Endothelial cell of umbilical vein (primary cell): ENCODE measurements at regions not wholly inside any gene's neighbourhood (a gene's known extent, or its start where the extent isn't known, plus 50 kb on each side); places are given as distances from the start of the nearest gene placed in this dataset.

Experiments
- BruUV-seq: library from RNA; stranded (reverse); fragments of 400-500 nt; replicated peaks from 2 replicates; lab custom pipeline; 2021; lab: Mats Ljungman, UMichigan
- CTCF ChIA-PET: fragments of 300-600, 350-600 bp; sonication (Branson Sonifier 250); formaldehyde crosslinking; loops from one replicate; lab custom pipeline; 2021; ENCODE audit warnings: antibody characterized with exemption, inconsistent platforms; lab: Charles Lee
- POLR2A ChIA-PET: fragments of 300-600, 350-600 bp; sonication (Branson Sonifier 250); formaldehyde crosslinking; loops from one replicate; lab custom pipeline; 2021; ENCODE audit warnings: antibody characterized with exemption, inconsistent platforms; lab: Charles Lee
- DNase-seq: peaks from one replicate; pipeline ENCODE4 v3.0.0-alpha.2; 2011; ENCODE audit warnings: low read depth, low spot score
- FAIRE-seq: peaks from 2 replicates; lab custom pipeline; 2011; peaks lifted over from hg19 to GRCh38; lab: Jason Lieb, UNC
- H2AFZ ChIP-seq: 2 replicates; pipeline ENCODE4 v1.6.0; 2012; ENCODE audit warnings: low read depth, low read length, control low read depth, inconsistent platforms
- H3K27ac ChIP-seq: 2 replicates; pipeline ENCODE4 v1.5.1; 2011; ENCODE audit warnings: low read depth, mild to moderate bottlenecking, control low read depth, low read length, moderate library complexity; ENCODE audit not compliant: insufficient read depth
- H3K27me3 ChIP-seq, 2 experiments: 2 replicates each; pipeline versions ENCODE4 v1.6.0 to v1.6.1; 2011; ENCODE audit warnings: low read length in 2 of 2, mixed read lengths in 1 of 2; ENCODE audit not compliant: control insufficient read depth in 2 of 2, insufficient read depth in 2 of 2
- H3K36me3 ChIP-seq, 2 experiments: 2 replicates in 1 of 2; 3 replicates in 1 of 2; pipeline ENCODE4 v1.5.1; 2011; ENCODE audit warnings: low read length in 2 of 2, mild to moderate bottlenecking in 1 of 2, moderate library complexity in 1 of 2; ENCODE audit not compliant: control insufficient read depth in 2 of 2, insufficient read depth in 2 of 2; ENCODE audit errors: extremely low read depth in 1 of 2
- H3K4me1 ChIP-seq: 3 replicates; pipeline ENCODE4 v1.5.1; 2011; ENCODE audit warnings: mild to moderate bottlenecking, low read length; ENCODE audit not compliant: control insufficient read depth, insufficient read depth; ENCODE audit errors: extremely low read depth
- H3K4me2 ChIP-seq: 2 replicates; pipeline ENCODE4 v1.6.1; 2011; ENCODE audit warnings: low read length, control low read depth, mixed read lengths; ENCODE audit not compliant: insufficient read depth
- H3K4me3 ChIP-seq, 3 experiments: fragments of 200-600 bp in 1 of 3; sonication (generic), shearing (Covaris generic) in 1 of 3; replicated peaks in 1 of 3; 2 replicates each; pipeline ENCODE4 v1.5.1; 2011 to 2016; ENCODE audit warnings: control low read depth in 3 of 3, low read length in 3 of 3, mild to moderate bottlenecking in 2 of 3, inconsistent platforms in 1 of 3, low read depth in 1 of 3, moderate library complexity in 1 of 3; ENCODE audit not compliant: insufficient read depth in 1 of 3
- H3K79me2 ChIP-seq: 2 replicates; pipeline ENCODE4 v1.6.0; 2012; ENCODE audit warnings: low read length, inconsistent platforms; ENCODE audit not compliant: control insufficient read depth, insufficient read depth
- H3K9ac ChIP-seq: replicated peaks from 2 replicates; pipeline ENCODE3; 2011; ENCODE audit warnings: low read length, control low read depth; ENCODE audit not compliant: insufficient read depth; ENCODE audit errors: extremely low read depth
- H3K9me1 ChIP-seq: replicated peaks from 3 replicates; pipeline ENCODE4 v1.6.0; 2011; ENCODE audit warnings: mild to moderate bottlenecking, low read length; ENCODE audit not compliant: control insufficient read depth, insufficient read depth; ENCODE audit errors: extremely low read depth
- H3K9me3 ChIP-seq: replicated peaks from 2 replicates; pipeline ENCODE4 v1.5.1; 2012; ENCODE audit warnings: low read length, inconsistent platforms; ENCODE audit not compliant: control insufficient read depth, insufficient read depth
- H4K20me1 ChIP-seq: replicated peaks from 2 replicates; pipeline ENCODE3; 2011; ENCODE audit warnings: mild to moderate bottlenecking, low read length; ENCODE audit not compliant: control insufficient read depth, insufficient read depth; ENCODE audit errors: extremely low read depth
- FOS ChIP-seq: IDR thresholded peaks from 2 replicates; pipeline ENCODE4 v1.6.1; 2011; ENCODE audit warnings: mild to moderate bottlenecking, low read length, moderate library complexity, borderline replicate concordance; ENCODE audit not compliant: insufficient read depth
- GATA2 ChIP-seq: IDR thresholded peaks from 2 replicates; pipeline ENCODE4 v1.7.0; 2011; ENCODE audit warnings: low read depth, mild to moderate bottlenecking, moderate library complexity, mixed read lengths, low read length; ENCODE audit not compliant: insufficient read length, insufficient read depth
- JUN ChIP-seq: IDR thresholded peaks from 2 replicates; pipeline ENCODE4 v1.6.1; 2011; ENCODE audit warnings: borderline replicate concordance, low read depth; ENCODE audit not compliant: insufficient read length, insufficient read depth
- MYC ChIP-seq: IDR thresholded peaks from one replicate; pipeline ENCODE4 v1.6.1; 2011; ENCODE audit warnings: mild to moderate bottlenecking, low read depth, low read length
- POLR2A ChIP-seq: IDR thresholded peaks from 2 replicates; pipeline ENCODE4 v1.6.1; 2012; ENCODE audit warnings: low read depth, mild to moderate bottlenecking, control low read depth, low read length
- POLR2AphosphoS5 ChIP-seq: IDR thresholded peaks from 2 replicates; pipeline ENCODE4 v1.6.1; 2012; ENCODE audit warnings: low read depth, mild to moderate bottlenecking, control low read depth, low read length, moderate library complexity; ENCODE audit not compliant: insufficient read depth
- dilution Hi-C: fragments of 300-500 bp; cut with MboI; formaldehyde crosslinking; loops from one replicate; pipeline ENCODE4 v1.15.0; 2019; ENCODE audit warnings: low sequenced_read_pairs; ENCODE audit not compliant: extremely low pct_ligation_motif_present
- intact Hi-C: fragments of 100-400 bp; cut with micrococcal nuclease; formaldehyde crosslinking; loops from one replicate; pipeline ENCODE4 v1.10.0; 2022
- TF ChIP-seq, protein P1 (sequence below), 2 donors: IDR thresholded peaks; 1 replicate in 1 of 2; 2 replicates in 1 of 2; pipeline ENCODE4 v1.5.1; 2011; ENCODE audit warnings: low read length in 2 of 2, mild to moderate bottlenecking in 2 of 2, moderate library complexity in 2 of 2, control low read depth in 1 of 2, inconsistent platforms in 1 of 2, low read depth in 1 of 2; ENCODE audit not compliant: insufficient read depth in 1 of 2; ENCODE audit errors: extremely low read depth in 1 of 2
- TF ChIP-seq, protein P2 (sequence below): IDR thresholded peaks from 2 replicates; pipeline ENCODE4 v1.6.1; 2011; ENCODE audit not compliant: insufficient read depth, insufficient read length

DNA sequence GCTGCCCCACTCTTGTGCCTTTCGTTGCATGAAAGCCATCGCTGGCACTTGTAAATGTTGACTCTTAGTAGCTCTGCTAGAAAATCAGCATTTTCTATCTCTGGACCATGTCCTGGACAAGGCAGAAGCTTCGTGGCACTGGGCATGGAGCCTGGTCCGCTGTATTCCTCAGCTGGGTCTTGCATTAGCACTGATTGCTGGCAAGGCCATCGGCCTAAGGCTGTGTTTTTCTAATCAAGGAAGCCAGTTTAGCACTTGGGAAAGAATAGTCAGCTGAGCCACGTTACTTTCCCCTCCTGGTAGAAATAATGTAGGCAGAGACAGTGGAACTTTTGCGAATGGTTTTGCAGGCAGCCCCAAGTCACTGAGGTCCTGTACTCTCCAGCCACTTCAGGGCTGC, 180.2 kb upstream of the EOLA2 start:
- dilution Hi-C loops, result no loop called here
- Histone ChIP-seq H3K9me1 (no peaks in the 10 kb centered on the region), H3K79me2 (no peaks in the 10 kb centered on the region), H2AFZ (no peak overlapping the region), H3K27me3 (no peaks in the 10 kb centered on the region), H3K27ac (no peak overlapping the region), H3K4me3 (no peak overlapping the region), H3K4me1 (no peaks in the 10 kb centered on the region), H3K9ac (no peak overlapping the region), H3K36me3 (no peaks in the 10 kb centered on the region), H3K4me2 (no peak overlapping the region), H4K20me1 (no peaks in the 10 kb centered on the region), H3K9me3 (no peaks in the 10 kb centered on the region)
- BruUV-seq, result no TSS peak
- peak; percentile 59 for FAIRE-seq
- DNase-seq, result no peak
- TF ChIP-seq MYC (no peak), POLR2A (no peak), POLR2AphosphoS5 (no peak), FOS (no peak), JUN (no peak), GATA2 (no peak)
- TF ChIP-seq, protein P1, sequence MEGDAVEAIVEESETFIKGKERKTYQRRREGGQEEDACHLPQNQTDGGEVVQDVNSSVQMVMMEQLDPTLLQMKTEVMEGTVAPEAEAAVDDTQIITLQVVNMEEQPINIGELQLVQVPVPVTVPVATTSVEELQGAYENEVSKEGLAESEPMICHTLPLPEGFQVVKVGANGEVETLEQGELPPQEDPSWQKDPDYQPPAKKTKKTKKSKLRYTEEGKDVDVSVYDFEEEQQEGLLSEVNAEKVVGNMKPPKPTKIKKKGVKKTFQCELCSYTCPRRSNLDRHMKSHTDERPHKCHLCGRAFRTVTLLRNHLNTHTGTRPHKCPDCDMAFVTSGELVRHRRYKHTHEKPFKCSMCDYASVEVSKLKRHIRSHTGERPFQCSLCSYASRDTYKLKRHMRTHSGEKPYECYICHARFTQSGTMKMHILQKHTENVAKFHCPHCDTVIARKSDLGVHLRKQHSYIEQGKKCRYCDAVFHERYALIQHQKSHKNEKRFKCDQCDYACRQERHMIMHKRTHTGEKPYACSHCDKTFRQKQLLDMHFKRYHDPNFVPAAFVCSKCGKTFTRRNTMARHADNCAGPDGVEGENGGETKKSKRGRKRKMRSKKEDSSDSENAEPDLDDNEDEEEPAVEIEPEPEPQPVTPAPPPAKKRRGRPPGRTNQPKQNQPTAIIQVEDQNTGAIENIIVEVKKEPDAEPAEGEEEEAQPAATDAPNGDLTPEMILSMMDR (IDR thresholded peaks at IDR 0.05; ENCODE audit: extremely low read depth in 1 of 2, insufficient read depth in 1 of 2, low read depth in 1 of 2, low read length in 2 of 2), result no peak
- TF ChIP-seq, protein P2, sequence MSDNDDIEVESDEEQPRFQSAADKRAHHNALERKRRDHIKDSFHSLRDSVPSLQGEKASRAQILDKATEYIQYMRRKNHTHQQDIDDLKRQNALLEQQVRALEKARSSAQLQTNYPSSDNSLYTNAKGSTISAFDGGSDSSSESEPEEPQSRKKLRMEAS, result no peak
- intact Hi-C loops, result no loop called here
- ChIA-PET CTCF (no interaction called here), POLR2A (no interaction called here)
